ENCODE measurements at regions not wholly inside any gene's neighbourhood (a gene's known extent, or its start where the extent isn't known, plus 50 kb on each side); places are given as distances from the start of the nearest gene placed in this dataset.

- no peak for DNase-seq
Measured at GRCh38 chr10:4568086-4568485, 257.9 kb upstream of the AKR1E2 start.

GRCh38 chr10:4567637-4568036, 258.4 kb upstream of the AKR1E2 start:
- no peak for DNase-seq

- no peak for DNase-seq
Measured at GRCh38 chr10:4566011-4566410, 260.0 kb upstream of the AKR1E2 start.

GRCh38 chr10:4561296-4561695, 264.7 kb upstream of the AKR1E2 start:
- DNase-seq: no peak

- DNase-seq: no peak
Measured at GRCh38 chr10:4557469-4557868, 268.5 kb upstream of the AKR1E2 start.

GRCh38 chr10:4556527-4556926, 269.5 kb upstream of the AKR1E2 start:
- no peak for DNase-seq

- no peak for DNase-seq
Measured at GRCh38 chr10:4555920-4556319, 270.1 kb upstream of the AKR1E2 start.

GRCh38 chr10:4549139-4549653, 276.8 kb upstream of the AKR1E2 start:
- DNase-seq: no peak

- DNase-seq: no peak
Measured at GRCh38 chr10:4546931-4547330, 279.1 kb upstream of the AKR1E2 start.

GRCh38 chr10:4546500-4546899, 279.5 kb upstream of the AKR1E2 start:
- DNase-seq: no peak

GRCh38 chr10:4545062-4545461, 280.9 kb upstream of the AKR1E2 start:
- no peak for DNase-seq

GRCh38 chr10:4543938-4544533, 282.0 kb upstream of the AKR1E2 start:
- DNase-seq: no peak

- no peak for DNase-seq
Measured at GRCh38 chr10:4541292-4541691, 284.7 kb upstream of the AKR1E2 start.

- DNase-seq: no peak
Measured at GRCh38 chr10:4538016-4538415, 288.0 kb upstream of the AKR1E2 start.

- no peak for DNase-seq
Measured at GRCh38 chr10:4535521-4535920, 290.5 kb upstream of the AKR1E2 start.

- DNase-seq: no peak
Measured at GRCh38 chr10:4533621-4534020, 292.4 kb upstream of the AKR1E2 start.

- DNase-seq: no peak
Measured at GRCh38 chr10:4532976-4533375, 293.0 kb upstream of the AKR1E2 start.

- no peak for DNase-seq
Measured at GRCh38 chr10:4532467-4532866, 293.5 kb upstream of the AKR1E2 start.

- no peak for DNase-seq
Measured at GRCh38 chr10:4532011-4532410, 294.0 kb upstream of the AKR1E2 start.

GRCh38 chr10:4529266-4529665, 296.7 kb upstream of the AKR1E2 start:
- no peak for DNase-seq

- DNase-seq: no peak
Measured at GRCh38 chr10:4527281-4527970, 298.6 kb upstream of the AKR1E2 start.

GRCh38 chr10:4526311-4526731, 299.7 kb upstream of the AKR1E2 start:
- no peak for DNase-seq

- no peak for DNase-seq
Measured at GRCh38 chr10:4525103-4525502, 300.9 kb upstream of the AKR1E2 start.

- no peak for DNase-seq
Measured at GRCh38 chr10:4522296-4523000, 303.6 kb upstream of the AKR1E2 start.

All from NCI-H1092 treated with DMSO at 0.1 percent for 48 hours (cell line).